ENCODE measurements at regions not wholly inside any gene's neighbourhood (a gene's known extent, or its start where the extent isn't known, plus 50 kb on each side); places are given as distances from the start of the nearest gene placed in this dataset.

GRCh38 chr9:14516656-14517055 lies 176.6 kb downstream of the ZDHHC21 start:
- ChIA-PET POLR2A (no interaction called here), CTCF (no interaction called here)
- TF ChIP-seq L3MBTL2 (conservative IDR thresholded peaks at IDR 0.05) (no peak), PKNOX1 (IDR thresholded peaks at IDR 0.05) (no peak)
- no peak for DNase-seq (ENCODE audit: extremely low spot score)

GRCh38 chr9:14515571-14516198 lies 177.5 kb downstream of the ZDHHC21 start:
- CTCF ChIA-PET, result no interaction called here
- POLR2A ChIA-PET, result no interaction called here
- TF ChIP-seq CTBP1 (IDR thresholded peaks at IDR 0.05; ENCODE audit: borderline replicate concordance) (no peak), FOXM1 (IDR thresholded peaks at IDR 0.05; ENCODE audit: borderline replicate concordance) (no peak), FOXA1 (IDR thresholded peaks at IDR 0.05) (no peak), BHLHE40 (IDR thresholded peaks at IDR 0.05; ENCODE audit: borderline replicate concordance) (no peak), L3MBTL2 (conservative IDR thresholded peaks at IDR 0.05) (no peak), NFRKB (IDR thresholded peaks at IDR 0.05) (no peak), FOXK2 (IDR thresholded peaks at IDR 0.05) (no peak), ARNT (IDR thresholded peaks at IDR 0.05) (no peak), ZNF384 (IDR thresholded peaks at IDR 0.05) (no peak)
- no peak for DNase-seq (ENCODE audit: extremely low spot score)

- TF ChIP-seq FOXK2 (IDR thresholded peaks at IDR 0.05) (no peak), ARNT (IDR thresholded peaks at IDR 0.05) (no peak)
- DNase-seq (ENCODE audit: extremely low spot score), result no peak
- POLR2A ChIA-PET, result no interaction called here
- CTCF ChIA-PET, result no interaction called here
Observed at GRCh38 chr9:14515049-14515448, 178.2 kb downstream of the ZDHHC21 start.

- POLR2A ChIA-PET, result no interaction called here
- CTCF ChIA-PET, result no interaction called here
- TF ChIP-seq SUZ12 (IDR thresholded peaks at IDR 0.05) (no peak), FOXK2 (IDR thresholded peaks at IDR 0.05) (no peak), L3MBTL2 (conservative IDR thresholded peaks at IDR 0.05) (no peak), ARNT (IDR thresholded peaks at IDR 0.05) (no peak), HDGF (IDR thresholded peaks at IDR 0.05; ENCODE audit: borderline replicate concordance) (no peak), BHLHE40 (IDR thresholded peaks at IDR 0.05; ENCODE audit: borderline replicate concordance) (no peak), ZNF384 (IDR thresholded peaks at IDR 0.05) (no peak), PKNOX1 (IDR thresholded peaks at IDR 0.05) (no peak), NFRKB (IDR thresholded peaks at IDR 0.05) (no peak), CTBP1 (IDR thresholded peaks at IDR 0.05; ENCODE audit: borderline replicate concordance) (no peak), ELF4 (IDR thresholded peaks at IDR 0.05) (no peak), LEF1 (IDR thresholded peaks at IDR 0.05; ENCODE audit: borderline replicate concordance) (no peak), SP1 (IDR thresholded peaks at IDR 0.05) (no peak), FOXA1 (IDR thresholded peaks at IDR 0.05) (no peak), TARDBP (IDR thresholded peaks at IDR 0.05) (no peak), FOXM1 (IDR thresholded peaks at IDR 0.05; ENCODE audit: borderline replicate concordance) (no peak)
- no peak for DNase-seq (ENCODE audit: extremely low spot score)
Observed at GRCh38 chr9:14512942-14513341, 180.3 kb downstream of the ZDHHC21 start.

- TF ChIP-seq FOXM1 (IDR thresholded peaks at IDR 0.05; ENCODE audit: borderline replicate concordance), result no peak
- no peak for TF ChIP-seq ARNT (IDR thresholded peaks at IDR 0.05)
- no peak for TF ChIP-seq HDGF (IDR thresholded peaks at IDR 0.05; ENCODE audit: borderline replicate concordance)
- ChIA-PET CTCF (no interaction called here), POLR2A (no interaction called here)
- no peak for DNase-seq (ENCODE audit: extremely low spot score)
Observed at GRCh38 chr9:14511452-14511851, 181.8 kb downstream of the ZDHHC21 start.

- ChIA-PET CTCF (no interaction called here), POLR2A (no interaction called here)
- no peak for DNase-seq (ENCODE audit: extremely low spot score)
- no peak for TF ChIP-seq SUZ12 (IDR thresholded peaks at IDR 0.05)
- no peak for TF ChIP-seq CTBP1 (IDR thresholded peaks at IDR 0.05; ENCODE audit: borderline replicate concordance)
- no peak for TF ChIP-seq TARDBP (IDR thresholded peaks at IDR 0.05)
- TF ChIP-seq NFRKB (IDR thresholded peaks at IDR 0.05), result no peak
Observed at GRCh38 chr9:14508884-14509283, 184.3 kb downstream of the ZDHHC21 start.

GRCh38 chr9:14501366-14501765 lies 187.4 kb upstream of the NFIB start:
- TF ChIP-seq L3MBTL2 (conservative IDR thresholded peaks at IDR 0.05) (no peak), HDGF (IDR thresholded peaks at IDR 0.05; ENCODE audit: borderline replicate concordance) (no peak), ZNF384 (IDR thresholded peaks at IDR 0.05) (no peak), CTBP1 (IDR thresholded peaks at IDR 0.05; ENCODE audit: borderline replicate concordance) (no peak), PKNOX1 (IDR thresholded peaks at IDR 0.05) (no peak), SUZ12 (IDR thresholded peaks at IDR 0.05) (no peak)
- ChIA-PET CTCF (no interaction called here), POLR2A (no interaction called here)
- no peak for DNase-seq (ENCODE audit: extremely low spot score)

GRCh38 chr9:14500705-14501104 lies 186.8 kb upstream of the NFIB start:
- CTCF ChIA-PET, result no interaction called here

More at GRCh38 chr9:14500705-14501104, 186.8 kb upstream of the NFIB start:
- DNase-seq (ENCODE audit: extremely low spot score), result no peak
- no peak for TF ChIP-seq ARNT (IDR thresholded peaks at IDR 0.05)
- no peak for TF ChIP-seq FOXM1 (IDR thresholded peaks at IDR 0.05; ENCODE audit: borderline replicate concordance)
- no peak for TF ChIP-seq NFRKB (IDR thresholded peaks at IDR 0.05)
- TF ChIP-seq L3MBTL2 (conservative IDR thresholded peaks at IDR 0.05), result no peak
- no peak for TF ChIP-seq ELF4 (IDR thresholded peaks at IDR 0.05)
- TF ChIP-seq BHLHE40 (IDR thresholded peaks at IDR 0.05; ENCODE audit: borderline replicate concordance), result no peak
- TF ChIP-seq PKNOX1 (IDR thresholded peaks at IDR 0.05), result no peak
- TF ChIP-seq CTBP1 (IDR thresholded peaks at IDR 0.05; ENCODE audit: borderline replicate concordance), result no peak
- TF ChIP-seq FOXK2 (IDR thresholded peaks at IDR 0.05), result no peak
- no peak for TF ChIP-seq SUZ12 (IDR thresholded peaks at IDR 0.05)
- TF ChIP-seq FOXA1 (IDR thresholded peaks at IDR 0.05), result no peak
- TF ChIP-seq HDGF (IDR thresholded peaks at IDR 0.05; ENCODE audit: borderline replicate concordance), result no peak
- TF ChIP-seq LEF1 (IDR thresholded peaks at IDR 0.05; ENCODE audit: borderline replicate concordance), result no peak
- TF ChIP-seq ZNF384 (IDR thresholded peaks at IDR 0.05), result no peak
- no peak for TF ChIP-seq TARDBP (IDR thresholded peaks at IDR 0.05)
- POLR2A ChIA-PET, result no interaction called here

All from HEK293T (cell line).